ENCODE measurements at regions not wholly inside any gene's neighbourhood (a gene's known extent, or its start where the extent isn't known, plus 50 kb on each side); places are given as distances from the start of the nearest gene placed in this dataset.

DNA sequence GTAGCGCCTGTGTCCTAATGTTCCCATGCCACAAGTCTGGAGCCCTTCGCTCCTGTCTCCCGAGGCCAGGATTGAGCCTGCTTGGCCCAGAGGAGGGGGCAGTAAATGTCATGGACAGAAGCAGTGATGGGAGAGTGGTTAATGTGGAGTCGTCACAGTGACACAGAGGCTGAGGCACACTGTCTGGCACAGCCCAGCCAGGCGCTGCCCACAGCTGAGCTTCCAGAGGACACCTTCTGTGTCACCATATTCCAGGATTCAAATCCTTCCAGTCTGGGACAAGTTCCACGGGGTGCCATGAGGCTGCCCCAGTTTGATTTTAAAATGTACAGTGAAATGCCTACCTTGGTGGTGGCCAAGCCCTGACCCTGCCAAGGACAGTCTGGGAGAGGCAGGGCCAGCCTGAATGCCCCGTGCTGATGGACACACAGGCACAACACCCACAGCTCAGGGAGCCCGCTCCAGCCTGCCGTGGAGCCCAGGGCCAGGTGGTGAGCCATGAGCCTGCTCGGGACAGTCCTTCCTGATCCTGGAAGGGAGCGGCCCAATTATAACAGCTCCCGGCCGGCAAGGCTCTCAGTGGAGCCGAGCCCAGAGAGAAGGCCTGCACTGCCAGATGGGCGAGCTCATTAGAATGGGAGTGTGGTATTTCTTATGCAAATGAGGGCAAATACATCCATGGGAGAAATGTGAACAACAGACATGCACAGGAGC lies 99.1 kb upstream of the RUFY1 start:
- TF ChIP-seq, protein P1, sequence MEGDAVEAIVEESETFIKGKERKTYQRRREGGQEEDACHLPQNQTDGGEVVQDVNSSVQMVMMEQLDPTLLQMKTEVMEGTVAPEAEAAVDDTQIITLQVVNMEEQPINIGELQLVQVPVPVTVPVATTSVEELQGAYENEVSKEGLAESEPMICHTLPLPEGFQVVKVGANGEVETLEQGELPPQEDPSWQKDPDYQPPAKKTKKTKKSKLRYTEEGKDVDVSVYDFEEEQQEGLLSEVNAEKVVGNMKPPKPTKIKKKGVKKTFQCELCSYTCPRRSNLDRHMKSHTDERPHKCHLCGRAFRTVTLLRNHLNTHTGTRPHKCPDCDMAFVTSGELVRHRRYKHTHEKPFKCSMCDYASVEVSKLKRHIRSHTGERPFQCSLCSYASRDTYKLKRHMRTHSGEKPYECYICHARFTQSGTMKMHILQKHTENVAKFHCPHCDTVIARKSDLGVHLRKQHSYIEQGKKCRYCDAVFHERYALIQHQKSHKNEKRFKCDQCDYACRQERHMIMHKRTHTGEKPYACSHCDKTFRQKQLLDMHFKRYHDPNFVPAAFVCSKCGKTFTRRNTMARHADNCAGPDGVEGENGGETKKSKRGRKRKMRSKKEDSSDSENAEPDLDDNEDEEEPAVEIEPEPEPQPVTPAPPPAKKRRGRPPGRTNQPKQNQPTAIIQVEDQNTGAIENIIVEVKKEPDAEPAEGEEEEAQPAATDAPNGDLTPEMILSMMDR (IDR thresholded peaks at IDR 0.05): no peak
- no peak for TF ChIP-seq POLR2A (IDR thresholded peaks at IDR 0.05)
